GM18520 (cell line): ENCODE measurements at regions not wholly inside any gene's neighbourhood (a gene's known extent, or its start where the extent isn't known, plus 50 kb on each side); places are given as distances from the start of the nearest gene placed in this dataset.

Experiments used
- ATAC-seq: cut with Tn5 transposase; IDR thresholded peaks from one replicate; pipeline ENCODE4 v1.9.1; 2021; ENCODE audit not compliant: unreplicated experiment

DNA sequence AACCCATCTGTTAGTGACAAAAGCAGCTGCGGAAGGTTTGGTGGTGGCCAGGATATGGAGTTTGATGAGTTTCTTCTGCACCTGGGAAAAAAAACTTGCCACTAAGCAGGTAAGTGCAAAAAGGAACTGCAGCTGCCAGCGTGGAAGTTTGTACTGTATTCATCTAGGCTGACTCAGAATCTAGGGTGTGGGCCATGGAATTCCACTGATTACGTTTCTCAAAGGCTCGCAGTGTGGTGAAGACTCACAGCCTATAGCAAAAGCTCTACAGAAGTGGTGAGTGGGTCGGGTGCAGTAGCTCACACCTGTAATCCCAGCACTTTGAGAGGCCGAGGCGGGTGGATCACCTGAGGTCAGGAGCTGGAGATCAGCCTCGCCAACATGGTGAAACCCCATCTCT lies 334.6 kb upstream of the GRM7 start:
- no peak for ATAC-seq

DNA sequence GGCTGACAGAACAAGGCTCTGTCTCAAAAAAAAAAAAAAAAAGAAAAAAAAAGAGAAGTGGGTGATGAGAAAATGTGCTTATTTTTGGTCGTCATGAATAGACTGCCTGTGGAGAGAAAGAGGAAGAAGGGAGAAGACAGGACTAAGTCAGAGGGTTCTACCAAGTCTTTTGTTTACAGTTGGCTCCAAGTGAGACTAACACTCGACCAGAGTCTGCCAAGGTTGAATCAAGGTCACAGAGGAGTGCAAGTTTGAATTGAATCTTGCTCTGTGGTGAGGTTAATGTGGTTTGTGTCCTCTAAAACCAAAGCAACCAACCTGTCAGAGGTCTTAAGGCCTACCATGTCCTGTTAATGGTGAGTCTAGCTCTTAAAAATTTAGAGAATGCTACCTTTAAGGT lies 334.1 kb upstream of the GRM7 start:
- no peak for ATAC-seq

DNA sequence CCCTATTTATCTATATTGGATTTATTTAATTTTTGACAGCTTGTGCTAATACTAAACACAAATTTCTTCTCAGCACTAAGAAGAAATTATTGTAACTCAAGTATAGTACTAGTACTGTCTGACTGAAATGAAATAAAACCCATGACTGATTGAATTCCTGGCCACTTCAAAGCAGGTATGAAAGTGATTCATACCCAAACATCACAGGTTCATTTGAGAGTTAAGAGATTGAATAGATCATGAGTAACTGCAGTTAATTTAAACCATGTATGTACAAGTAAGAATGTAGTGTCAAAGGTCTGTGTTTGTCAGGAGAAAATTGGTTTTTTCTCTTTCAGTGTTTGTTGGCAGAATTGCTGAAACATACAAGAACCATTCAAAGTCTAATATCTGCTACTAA lies 332.0 kb upstream of the GRM7 start:
- no peak for ATAC-seq

DNA sequence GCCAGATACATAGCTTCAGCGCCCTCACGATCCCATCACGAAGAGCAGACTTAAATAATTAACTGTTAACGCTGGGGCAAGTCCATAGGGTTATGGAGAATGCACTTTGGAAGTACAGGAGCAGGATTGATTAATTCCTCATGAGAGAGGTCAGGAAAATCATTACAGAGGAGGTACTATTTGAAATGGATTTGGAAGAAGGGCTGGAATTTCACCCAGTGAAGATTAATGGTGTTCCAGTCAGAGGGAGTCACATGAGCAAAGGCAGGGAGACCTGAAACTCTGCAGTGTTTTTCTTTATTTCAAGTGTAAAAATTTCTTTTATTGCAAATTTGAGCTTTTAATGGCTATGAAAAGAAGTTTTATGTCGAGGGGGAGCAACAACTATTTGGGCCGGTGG lies 329.8 kb upstream of the GRM7 start:
- no peak for ATAC-seq

DNA sequence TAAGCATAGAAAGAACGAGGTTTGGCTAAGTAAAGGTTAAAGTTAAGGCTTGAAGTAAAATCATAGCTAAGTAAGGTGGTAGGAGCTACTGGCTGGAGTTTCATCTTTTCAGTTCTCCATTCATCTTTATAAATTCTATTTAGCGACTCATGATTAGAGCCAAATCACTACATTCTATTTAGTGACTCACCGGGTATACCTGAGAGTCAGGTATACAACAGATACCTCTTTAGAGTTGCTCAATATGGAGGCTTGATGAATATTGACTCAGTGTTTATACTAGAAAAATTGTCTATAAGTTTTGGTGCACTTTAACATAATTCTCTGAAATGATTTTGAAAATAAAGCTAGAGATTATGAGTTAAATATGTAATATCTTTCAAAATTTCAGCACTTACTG lies 328.8 kb upstream of the GRM7 start:
- no peak for ATAC-seq

DNA sequence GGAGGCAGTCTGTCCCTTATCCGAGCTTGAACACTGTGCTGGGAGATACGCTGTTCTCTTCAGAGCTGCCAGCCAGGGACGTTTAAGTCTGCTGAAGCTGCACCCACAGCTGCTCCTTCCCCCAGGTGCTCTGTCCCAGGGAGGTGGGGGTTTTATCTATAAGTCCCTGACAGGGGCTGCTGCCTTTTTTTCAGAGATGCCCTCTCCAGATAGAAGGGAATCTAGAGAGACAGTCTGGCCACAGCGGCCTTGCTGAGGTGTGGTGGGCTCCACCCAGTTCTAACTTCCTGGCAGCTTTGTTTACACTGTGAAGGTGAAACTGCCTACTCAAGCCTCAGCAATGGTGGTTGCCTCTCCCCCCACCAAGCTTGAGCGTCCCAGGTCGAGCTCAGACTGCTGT lies 319.9 kb upstream of the GRM7 start:
- no peak for ATAC-seq

DNA sequence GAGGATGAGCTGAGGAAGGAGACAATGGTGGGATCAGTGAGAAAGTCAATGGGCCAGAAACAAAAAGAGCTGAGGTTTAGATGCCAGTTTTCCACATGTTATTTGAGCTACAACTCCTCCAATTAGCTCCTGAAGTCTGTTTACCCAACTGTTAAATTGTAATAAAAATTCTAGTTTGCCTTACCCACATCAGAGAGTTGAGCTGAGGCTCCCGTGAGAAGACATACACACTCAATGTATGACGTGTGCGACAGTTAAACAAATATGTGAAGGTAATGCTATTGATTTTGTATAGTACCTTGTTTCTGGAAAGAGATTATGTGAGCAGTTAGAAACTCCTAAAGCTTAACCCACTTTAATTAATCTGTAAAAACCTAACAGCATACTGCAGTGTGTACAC lies 318.1 kb upstream of the GRM7 start:
- no peak for ATAC-seq

DNA sequence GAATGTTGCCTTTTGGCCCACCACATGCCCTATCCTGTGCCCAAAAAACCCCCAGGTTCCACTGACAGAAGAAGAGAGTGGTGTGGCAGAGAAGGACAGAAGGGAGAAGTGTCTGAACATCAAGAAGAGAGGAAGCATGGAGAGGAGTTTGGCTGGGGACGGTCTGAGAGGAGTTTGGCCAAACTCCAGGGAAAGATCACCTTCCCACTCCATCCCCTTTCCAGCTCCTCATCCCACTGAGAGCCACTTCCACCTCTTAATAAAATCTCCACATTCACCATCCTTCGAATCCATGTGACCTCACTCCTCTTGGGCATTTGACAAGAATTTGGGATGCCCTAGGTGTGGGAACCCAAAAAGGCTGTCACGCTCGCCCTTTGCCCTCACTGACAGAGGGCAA lies 311.6 kb upstream of the GRM7 start:
- no peak for ATAC-seq

DNA sequence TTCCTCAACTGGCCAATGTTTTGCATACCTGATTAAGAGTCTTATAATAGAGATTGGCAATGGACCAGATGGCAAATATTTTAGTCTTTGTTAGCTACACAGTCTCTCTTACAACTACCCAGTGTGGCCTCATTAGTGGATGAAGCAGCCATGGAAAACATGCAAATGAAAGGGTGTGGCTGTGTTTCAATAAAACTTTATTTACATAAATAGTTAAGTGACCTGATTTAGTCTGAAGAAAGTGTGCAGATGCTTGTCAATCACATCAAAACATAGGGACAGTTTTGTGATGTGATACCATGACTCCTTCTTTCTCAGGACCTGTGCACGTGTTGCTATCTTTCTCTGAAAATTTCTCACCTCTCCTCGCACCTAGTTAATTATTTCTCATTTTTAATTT lies 309.8 kb upstream of the GRM7 start:
- ATAC-seq = no peak

DNA sequence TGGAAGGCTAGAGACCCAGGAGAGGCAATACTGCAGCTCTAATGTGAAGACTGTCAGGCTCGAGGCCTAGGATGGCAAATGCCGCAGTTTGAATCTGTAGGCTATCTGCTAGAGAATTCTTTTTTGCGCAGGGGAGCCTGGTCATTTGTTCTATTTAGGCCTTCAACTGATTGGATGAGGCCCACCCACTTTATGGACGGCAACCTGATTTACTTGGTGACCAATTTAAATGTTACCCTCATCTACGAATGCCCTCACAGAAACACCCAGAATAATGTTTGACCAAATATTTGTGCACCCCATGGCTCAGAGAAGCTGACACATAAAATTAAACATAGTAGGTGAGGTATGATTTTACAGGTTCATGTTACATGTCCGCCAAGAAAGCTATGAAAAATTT lies 300.7 kb upstream of the GRM7 start:
- ATAC-seq = no peak

DNA sequence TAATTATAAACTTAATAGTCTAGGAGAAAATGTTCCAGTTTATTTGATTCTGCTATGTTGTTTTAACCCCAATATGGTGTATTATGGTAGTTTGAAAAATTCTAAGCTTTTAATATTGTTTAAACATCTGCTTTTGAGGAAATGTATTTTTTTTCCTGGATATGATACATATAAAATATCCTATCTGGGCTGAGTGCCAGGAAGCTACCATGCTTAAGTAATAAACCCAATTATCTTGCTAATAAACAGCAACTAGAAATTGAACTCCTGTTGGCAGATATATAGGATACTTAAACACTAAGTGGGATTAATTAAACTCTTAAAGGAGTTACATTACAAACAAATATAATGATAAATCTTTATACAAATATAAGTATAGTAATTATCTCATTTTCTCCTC lies 293.7 kb upstream of the GRM7 start:
- no peak for ATAC-seq

DNA sequence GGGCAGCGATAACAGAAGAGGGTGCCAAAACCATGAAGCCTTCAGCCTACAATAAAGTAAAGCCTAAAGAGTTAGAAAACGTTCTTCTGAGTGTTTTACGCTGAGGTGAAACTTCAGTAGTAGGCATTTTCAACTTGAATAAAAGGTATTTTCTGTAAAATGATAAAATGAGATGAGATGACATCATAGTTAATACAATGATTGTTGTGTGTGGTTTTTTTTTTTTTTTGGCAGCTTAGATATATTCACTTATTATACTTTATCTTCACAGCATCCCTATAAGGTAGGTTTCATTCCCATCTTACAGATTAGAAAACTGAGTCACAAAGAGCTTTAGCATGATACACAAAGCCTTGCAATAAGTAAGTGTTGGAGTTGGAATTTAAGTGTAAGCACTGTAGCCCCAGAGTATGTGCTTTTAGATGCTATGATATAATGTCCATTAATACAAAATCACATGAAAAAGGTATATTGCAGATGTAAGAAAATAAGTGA lies 291.9 kb upstream of the GRM7 start:
- no peak for ATAC-seq

DNA sequence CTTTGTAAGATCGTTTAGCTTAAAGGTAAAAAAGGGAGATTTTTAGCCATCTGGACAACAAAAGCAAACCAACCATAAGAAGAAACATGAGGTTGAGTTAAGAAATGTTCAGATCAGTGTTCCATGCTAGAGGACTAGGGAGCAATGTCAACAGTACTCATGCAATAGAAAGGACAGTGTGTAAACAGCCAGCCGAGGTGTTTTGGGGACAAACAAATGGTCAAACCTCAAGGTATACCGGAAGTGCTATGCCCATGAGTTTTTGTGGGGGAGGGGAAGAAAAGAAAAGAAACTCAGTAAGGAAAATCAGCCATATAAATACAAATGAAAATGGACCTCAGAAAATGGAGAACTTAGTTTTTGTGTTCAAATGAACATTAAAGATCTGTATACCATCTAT lies 289.5 kb upstream of the GRM7 start:
- ATAC-seq = no peak

DNA sequence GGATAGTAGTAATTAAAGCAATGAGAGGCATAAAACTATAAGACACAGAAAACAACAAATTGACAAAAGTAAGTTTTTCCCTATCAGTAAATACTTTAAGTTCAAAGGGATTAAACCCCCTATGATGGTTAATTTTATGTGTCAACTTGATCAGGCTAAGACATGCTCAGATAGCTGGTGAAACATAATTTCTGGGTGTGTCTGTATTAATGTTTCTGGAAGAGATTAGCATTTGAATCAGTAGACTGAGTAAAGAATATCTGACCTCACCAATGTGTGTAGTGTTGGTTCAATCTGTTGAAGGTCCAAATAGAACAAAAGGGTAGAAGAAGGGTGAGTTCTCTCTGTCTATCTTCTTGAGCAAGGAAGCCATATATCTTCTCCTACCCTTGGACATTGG lies 283.3 kb upstream of the GRM7 start:
- ATAC-seq = no peak

DNA sequence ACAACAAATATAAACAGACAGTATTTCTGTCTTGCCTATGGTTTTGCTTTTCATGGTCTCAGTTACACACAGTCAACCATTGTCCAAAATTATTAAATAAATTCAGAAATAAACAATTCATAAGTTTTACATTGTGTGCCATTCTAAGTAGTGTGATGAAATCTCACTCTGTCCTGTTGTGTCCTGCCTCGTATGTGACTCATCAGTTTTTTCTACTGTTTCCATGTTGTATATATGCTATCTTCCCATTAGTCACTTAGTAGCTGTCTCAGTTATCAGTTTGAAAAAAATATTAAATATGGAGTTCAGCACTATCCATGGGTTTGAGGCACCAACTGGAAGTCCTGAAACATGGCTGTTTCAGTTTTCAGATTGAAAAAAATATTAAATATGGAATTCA lies 282.4 kb upstream of the GRM7 start:
- ATAC-seq = no peak

DNA sequence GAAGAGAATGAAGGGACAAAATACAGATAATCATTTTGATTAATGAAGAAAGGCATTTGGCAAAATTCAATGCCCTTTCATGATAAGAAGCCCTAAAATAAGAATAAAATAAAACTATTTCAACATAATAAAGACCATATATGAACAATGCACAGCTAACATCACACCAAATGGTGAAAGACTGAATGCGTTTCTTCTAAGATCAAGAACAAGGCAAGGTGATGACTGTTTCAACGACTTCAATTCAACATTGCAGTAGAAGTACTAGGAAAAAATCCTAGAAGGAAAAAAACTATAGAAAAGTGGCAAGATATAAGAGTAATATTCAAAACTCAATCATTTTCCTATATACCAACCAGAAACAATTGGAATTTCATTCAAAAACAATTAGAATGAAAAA lies 280.1 kb upstream of the GRM7 start:
- no peak for ATAC-seq

DNA sequence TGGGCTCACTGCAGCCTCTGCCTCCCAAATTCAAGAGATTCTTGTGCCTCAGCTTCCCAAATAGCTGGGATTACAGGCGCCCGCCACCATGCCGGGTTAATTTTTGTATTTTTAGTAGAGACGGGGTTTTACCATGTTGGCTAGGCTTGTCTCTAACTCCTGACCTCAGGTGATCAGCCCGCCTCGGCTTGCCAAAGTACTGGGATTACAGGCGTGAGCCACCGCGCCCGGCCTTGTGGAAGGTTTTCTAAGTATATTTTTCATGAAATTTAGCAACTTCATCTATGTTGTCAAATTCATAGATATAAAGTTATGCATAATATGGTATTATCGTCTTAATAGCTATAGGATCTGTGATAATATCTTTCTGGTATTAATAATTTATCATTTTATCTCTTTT lies 275.6 kb upstream of the GRM7 start:
- ATAC-seq = no peak

DNA sequence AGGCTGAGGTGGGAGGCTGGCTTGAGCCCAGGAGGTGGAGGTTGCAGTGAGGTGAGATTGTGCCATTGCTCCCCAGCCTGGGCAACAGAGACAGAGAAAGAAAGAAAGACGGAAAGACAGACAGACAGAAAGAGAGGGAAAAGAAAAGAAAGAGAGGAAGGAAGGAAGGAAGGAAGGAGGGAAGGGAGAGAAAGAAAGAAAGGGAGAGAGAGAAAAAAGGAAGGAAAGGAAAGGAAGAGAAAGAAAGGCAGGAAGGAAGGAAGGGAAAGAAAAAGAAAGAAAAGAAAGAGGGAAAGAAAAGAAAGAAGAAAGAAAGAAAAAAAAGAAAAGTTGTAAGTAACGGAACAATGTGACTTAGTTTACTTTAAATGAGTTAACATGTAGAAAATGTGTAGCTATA lies 260.7 kb upstream of the GRM7 start:
- no peak for ATAC-seq

DNA sequence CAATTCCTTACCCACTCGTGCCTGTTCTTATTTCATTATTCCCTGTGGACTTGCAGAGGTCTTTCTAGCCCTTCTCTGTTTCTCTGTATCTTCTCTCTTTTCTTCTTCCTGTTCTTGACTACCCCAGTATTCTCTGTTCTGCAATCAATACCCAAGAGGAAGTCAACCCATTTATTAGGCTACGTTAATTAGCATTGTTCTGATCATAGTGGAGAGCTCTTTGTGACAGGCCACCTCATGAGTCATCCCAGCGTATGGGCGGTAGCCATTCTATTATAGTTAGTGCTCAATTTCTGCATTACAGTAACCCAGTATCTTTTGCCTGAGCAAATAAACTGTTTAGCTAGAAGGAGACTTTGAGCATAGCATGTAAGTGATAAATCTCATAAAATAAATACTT lies 259.5 kb upstream of the GRM7 start:
- no peak for ATAC-seq

DNA sequence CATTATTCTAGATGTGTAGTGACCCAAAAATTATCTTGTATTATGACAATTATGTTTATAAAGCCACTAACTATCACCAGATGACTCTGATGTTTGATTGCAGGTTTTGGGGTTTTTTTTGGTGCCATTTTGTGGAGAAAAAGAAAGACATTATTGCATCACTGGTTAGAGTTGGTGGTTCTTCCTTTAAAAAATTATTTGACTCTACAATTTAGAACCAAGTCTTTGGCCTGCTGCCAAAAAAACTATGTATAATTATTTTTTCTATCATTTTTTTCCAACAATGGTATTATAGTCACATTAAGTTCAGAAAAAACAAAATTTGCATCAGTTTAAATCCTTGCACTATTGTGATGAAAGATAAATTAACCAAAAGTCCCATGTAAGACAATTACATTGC lies 258.6 kb upstream of the GRM7 start:
- ATAC-seq = no peak

DNA sequence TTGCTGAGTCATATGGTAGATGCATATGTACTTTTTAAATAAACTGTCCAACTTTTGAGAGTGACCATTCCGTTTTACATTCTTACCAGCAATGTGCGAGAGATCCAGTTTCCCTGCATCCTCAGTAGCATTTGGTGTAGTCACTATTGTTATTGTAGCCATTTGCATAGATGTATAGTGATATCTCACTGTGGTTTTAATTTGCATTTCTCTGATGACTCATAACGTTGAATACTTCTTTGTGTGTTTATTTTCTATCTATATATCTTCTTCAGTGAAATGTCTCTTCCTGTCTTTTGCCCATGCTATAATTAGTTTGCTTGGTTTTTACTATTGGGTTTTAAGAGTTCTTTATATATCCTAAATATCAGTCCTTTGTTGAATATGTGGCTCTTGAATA lies 255.7 kb upstream of the GRM7 start:
- no peak for ATAC-seq

DNA sequence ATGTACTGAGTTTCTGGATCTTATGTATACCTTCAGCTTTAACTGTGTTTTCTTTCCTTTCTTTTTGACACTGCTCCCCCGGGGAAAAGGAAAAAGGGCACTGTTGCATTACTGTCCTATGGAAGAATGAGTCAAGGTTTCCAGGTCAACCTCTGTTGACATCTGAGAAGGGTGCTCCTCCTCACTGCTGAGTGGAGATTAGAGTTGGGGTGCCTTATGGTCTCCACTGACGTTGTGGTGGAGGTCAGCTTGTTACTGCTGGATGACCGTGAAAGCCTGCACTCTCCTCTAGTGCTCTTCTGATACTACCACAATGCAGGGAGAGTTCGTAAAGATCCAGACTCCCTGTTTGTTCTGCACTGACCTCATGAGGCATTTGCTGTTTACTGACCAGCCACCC lies 252.1 kb upstream of the GRM7 start:
- ATAC-seq = no peak

DNA sequence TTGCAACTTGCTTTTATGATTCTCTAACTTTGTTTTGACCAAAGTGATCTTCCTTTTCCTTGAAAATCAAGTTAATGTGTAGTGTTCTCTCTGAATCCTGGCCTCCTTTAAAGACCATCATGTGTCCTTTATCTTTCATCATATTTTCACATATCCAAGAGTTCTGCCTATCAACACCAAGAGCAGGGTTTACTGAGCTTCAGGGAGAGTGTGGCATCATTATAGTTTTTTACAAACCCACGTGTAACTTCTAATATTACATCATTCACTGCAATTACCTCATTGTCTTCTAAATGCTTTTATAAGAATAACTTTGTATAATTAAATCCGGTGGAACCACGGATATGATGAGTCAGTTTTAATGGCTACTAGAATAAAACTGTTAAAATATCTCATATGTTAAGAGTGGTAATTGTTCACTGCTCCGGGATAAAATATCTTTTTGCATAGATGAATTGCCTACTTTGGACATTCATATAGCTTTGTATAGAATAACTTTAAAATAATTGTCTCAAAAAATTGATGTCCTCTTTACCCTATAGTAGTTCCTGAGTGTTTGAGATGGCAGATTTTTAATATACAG lies 248.8 kb upstream of the GRM7 start:
- ATAC-seq = no peak

DNA sequence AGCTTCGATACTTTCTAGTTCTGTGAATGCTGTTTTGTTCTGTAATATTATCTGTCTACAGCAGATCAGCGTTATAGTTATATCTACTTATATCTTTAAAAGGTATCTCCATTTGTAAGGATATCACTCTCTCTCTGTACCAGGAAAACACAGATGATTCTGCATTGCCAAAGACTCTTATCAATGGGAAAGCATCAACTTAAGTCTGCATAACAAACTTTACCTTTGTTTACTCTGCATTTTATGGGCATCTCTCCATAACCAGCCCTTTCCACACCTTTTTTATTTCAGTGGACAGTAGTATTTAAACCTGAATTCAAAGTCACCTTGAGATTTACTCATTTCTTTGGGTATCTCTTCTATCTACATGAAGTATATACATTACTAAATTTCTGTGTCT lies 238.7 kb upstream of the GRM7 start:
- ATAC-seq = no peak
